ENCODE measurements at regions not wholly inside any gene's neighbourhood (a gene's known extent, or its start where the extent isn't known, plus 50 kb on each side); places are given as distances from the start of the nearest gene placed in this dataset.

DNA sequence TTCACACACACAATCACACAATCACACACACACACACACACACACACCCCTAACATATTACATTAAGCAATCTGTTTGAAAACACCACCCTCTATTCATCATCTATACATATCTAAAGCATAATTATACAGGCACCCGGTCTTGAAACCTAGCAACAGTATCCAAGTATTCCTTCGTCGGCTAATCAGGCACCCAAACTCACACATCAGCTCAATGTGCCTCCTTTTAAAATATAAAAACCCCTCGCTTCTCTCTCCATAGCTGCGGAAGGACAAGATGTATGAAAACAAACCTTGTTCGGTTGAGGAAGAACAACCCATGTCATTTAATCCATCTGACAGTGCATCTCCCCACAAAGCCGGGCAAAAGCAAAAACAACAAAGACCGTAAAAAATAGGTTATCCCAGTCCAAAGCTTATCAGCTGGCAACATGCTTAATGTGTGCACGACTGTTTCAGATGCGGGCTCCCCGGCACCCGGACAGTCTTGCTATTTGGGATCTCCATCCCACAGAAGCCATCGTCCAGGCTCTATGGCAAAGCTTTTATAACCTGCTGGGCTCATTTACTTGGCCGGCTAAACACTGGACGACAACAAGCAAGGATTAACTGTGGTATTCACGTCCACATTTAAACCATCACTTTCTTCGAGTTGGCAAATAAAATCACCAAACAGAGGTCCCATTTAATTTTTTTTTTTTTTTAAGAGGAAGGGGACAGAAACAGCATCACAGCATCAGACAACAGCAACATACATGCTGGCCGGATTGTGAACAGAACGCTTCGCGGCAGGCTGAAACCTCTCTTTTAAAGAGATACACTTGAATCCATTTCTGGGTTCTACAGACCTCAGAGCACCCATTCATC, 365.5 kb downstream of the SHANK2 start:
- H3K4me3 ChIP-seq (ENCODE audit: low read depth, low read length) = no peak overlapping the region
- TF ChIP-seq, protein P1, sequence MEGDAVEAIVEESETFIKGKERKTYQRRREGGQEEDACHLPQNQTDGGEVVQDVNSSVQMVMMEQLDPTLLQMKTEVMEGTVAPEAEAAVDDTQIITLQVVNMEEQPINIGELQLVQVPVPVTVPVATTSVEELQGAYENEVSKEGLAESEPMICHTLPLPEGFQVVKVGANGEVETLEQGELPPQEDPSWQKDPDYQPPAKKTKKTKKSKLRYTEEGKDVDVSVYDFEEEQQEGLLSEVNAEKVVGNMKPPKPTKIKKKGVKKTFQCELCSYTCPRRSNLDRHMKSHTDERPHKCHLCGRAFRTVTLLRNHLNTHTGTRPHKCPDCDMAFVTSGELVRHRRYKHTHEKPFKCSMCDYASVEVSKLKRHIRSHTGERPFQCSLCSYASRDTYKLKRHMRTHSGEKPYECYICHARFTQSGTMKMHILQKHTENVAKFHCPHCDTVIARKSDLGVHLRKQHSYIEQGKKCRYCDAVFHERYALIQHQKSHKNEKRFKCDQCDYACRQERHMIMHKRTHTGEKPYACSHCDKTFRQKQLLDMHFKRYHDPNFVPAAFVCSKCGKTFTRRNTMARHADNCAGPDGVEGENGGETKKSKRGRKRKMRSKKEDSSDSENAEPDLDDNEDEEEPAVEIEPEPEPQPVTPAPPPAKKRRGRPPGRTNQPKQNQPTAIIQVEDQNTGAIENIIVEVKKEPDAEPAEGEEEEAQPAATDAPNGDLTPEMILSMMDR (IDR thresholded peaks at IDR 0.05; ENCODE audit: borderline replicate concordance, insufficient read depth, low read depth, low read length) = no peak

DNA sequence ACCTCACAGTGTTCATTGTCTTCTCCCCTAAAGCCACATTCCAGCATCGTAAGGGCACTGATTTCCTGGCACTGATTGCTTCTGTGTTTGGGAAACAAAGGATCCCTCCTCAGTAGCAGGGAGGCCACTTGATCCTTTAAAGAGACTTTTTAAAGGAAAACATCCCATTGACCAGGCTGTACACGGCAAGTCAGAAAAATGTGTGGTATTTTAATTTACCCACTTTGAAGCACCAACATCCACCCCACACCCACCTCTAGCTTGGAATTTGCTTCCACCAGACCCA, 364.9 kb downstream of the SHANK2 start:
- H3K4me3 ChIP-seq (ENCODE audit: low read depth, low read length) = no peak overlapping the region

GRCh38 chr11:70888061-70888460, 364.3 kb downstream of the SHANK2 start:
- TF ChIP-seq, protein P1 (IDR thresholded peaks at IDR 0.05; ENCODE audit: borderline replicate concordance, insufficient read depth, low read depth, low read length) = no peak
- no peak overlapping the region for H3K4me3 ChIP-seq (ENCODE audit: low read depth, low read length)

More for the DNA sequence above, 364.9 kb downstream of the SHANK2 start:
- TF ChIP-seq, protein P1 (IDR thresholded peaks at IDR 0.05; ENCODE audit: borderline replicate concordance, insufficient read depth, low read depth, low read length) = no peak

DNA sequence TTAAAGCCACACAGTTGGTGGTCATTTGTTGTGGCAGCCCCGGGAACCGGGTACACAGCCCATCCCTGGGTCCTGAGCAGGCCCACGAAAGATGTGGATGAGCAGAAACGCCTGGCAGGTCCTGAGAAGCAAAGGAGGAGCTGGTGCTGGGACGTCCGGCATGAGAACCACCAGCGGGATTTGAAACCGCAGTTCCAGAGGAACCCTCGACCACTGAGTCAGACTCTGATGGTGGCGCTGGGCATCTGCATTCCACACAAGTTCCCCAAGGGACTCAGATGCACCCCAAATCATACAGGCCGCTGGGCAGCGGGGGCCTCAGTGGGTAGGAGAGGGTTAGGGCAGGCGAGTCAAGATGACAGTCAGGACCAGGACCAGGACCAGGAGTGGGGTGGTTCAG, 363.0 kb downstream of the SHANK2 start:
- TF ChIP-seq, protein P1 (IDR thresholded peaks at IDR 0.05; ENCODE audit: borderline replicate concordance, insufficient read depth, low read depth, low read length) = no peak
- no peak overlapping the region for H3K4me3 ChIP-seq (ENCODE audit: low read depth, low read length)

DNA sequence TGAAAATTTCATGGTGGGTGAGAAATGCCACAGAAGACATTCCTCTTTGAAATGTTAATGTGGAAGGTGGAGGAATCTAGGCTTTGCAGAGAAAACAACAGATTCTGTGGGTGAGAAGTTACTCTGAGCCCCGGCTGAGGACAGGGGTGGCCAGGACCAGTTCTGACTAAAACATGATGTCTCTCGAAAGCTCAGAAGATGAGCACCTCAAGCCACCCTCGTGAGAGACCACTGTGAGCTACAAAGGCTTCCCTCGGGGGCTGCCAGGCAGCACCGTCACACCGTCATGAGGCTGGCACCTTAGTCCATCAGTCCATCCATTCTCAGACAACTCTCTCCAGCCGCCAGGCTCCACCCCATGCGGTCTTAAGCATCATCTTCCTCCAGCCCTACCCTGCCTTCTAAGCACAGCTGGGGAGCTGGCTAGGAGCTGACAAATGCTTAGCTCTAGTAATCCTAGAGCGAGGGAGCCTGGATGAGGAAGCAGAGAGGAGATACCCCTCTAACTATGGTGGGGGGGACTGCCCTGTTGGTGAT, 360.5 kb downstream of the SHANK2 start:
- TF ChIP-seq, protein P1 (IDR thresholded peaks at IDR 0.05; ENCODE audit: borderline replicate concordance, insufficient read depth, low read depth, low read length) = no peak

GRCh38 chr11:70892889-70893288, 359.5 kb downstream of the SHANK2 start:
- H3K4me3 ChIP-seq (ENCODE audit: low read depth, low read length) = no peak overlapping the region

More for the DNA sequence above, 360.5 kb downstream of the SHANK2 start:
- no peak overlapping the region for H3K4me3 ChIP-seq (ENCODE audit: low read depth, low read length)

More at GRCh38 chr11:70892889-70893288, 359.5 kb downstream of the SHANK2 start:
- TF ChIP-seq, protein P1 (IDR thresholded peaks at IDR 0.05; ENCODE audit: borderline replicate concordance, insufficient read depth, low read depth, low read length) = no peak
